ENCODE measurements at regions not wholly inside any gene's neighbourhood (a gene's known extent, or its start where the extent isn't known, plus 50 kb on each side); places are given as distances from the start of the nearest gene placed in this dataset.

GRCh38 chr2:19538411-19538963 lies 180.1 kb upstream of the OSR1 start:
- Histone ChIP-seq H3K36me3 (ENCODE audit: control insufficient read depth, low read depth, low read length) (no peaks in the 10 kb centered on the region), H3K9ac (ENCODE audit: low read length) (no peak overlapping the region), H3K4me1 (ENCODE audit: control insufficient read depth, low read depth, low read length) (no peaks in the 10 kb centered on the region), H3K9me3 (ENCODE audit: control insufficient read depth, low read depth, low read length) (no peaks in the 10 kb centered on the region), H3K27me3 (ENCODE audit: control insufficient read depth, insufficient read depth, low read length) (no peaks in the 10 kb centered on the region), H3K4me3 (ENCODE audit: low read length) (no peak overlapping the region), H3K27ac (ENCODE audit: low read length) (no peak overlapping the region)

GRCh38 chr2:19536136-19536535 lies 177.7 kb upstream of the OSR1 start:
- Histone ChIP-seq H3K27ac (ENCODE audit: low read length) (no peak overlapping the region), H3K4me3 (ENCODE audit: low read length) (no peak overlapping the region), H3K27me3 (ENCODE audit: control insufficient read depth, insufficient read depth, low read length) (no peaks in the 10 kb centered on the region), H3K9me3 (ENCODE audit: control insufficient read depth, low read depth, low read length) (no peaks in the 10 kb centered on the region), H3K9ac (ENCODE audit: low read length) (no peak overlapping the region), H3K36me3 (ENCODE audit: control insufficient read depth, low read depth, low read length) (no peaks in the 10 kb centered on the region), H3K4me1 (ENCODE audit: control insufficient read depth, low read depth, low read length) (no peaks in the 10 kb centered on the region)

GRCh38 chr2:19532547-19533196 lies 174.2 kb upstream of the OSR1 start:
- no peak overlapping the region for H3K9ac ChIP-seq (ENCODE audit: low read length)
- no peaks in the 10 kb centered on the region for H3K9me3 ChIP-seq (ENCODE audit: control insufficient read depth, low read depth, low read length)
- H3K36me3 ChIP-seq (ENCODE audit: control insufficient read depth, low read depth, low read length), result no peaks in the 10 kb centered on the region
- H3K27me3 ChIP-seq (ENCODE audit: control insufficient read depth, insufficient read depth, low read length), result no peaks in the 10 kb centered on the region
- no peaks in the 10 kb centered on the region for H3K4me1 ChIP-seq (ENCODE audit: control insufficient read depth, low read depth, low read length)
- H3K27ac ChIP-seq (ENCODE audit: low read length), result no peak overlapping the region
- no peak overlapping the region for H3K4me3 ChIP-seq (ENCODE audit: low read length)

GRCh38 chr2:19529677-19530076 lies 171.3 kb upstream of the OSR1 start:
- H3K27me3 ChIP-seq (ENCODE audit: control insufficient read depth, insufficient read depth, low read length), result no peaks in the 10 kb centered on the region
- H3K4me3 ChIP-seq (ENCODE audit: low read length), result no peak overlapping the region
- no peaks in the 10 kb centered on the region for H3K9me3 ChIP-seq (ENCODE audit: control insufficient read depth, low read depth, low read length)
- no peak overlapping the region for H3K27ac ChIP-seq (ENCODE audit: low read length)
- H3K4me1 ChIP-seq (ENCODE audit: control insufficient read depth, low read depth, low read length), result no peaks in the 10 kb centered on the region
- H3K36me3 ChIP-seq (ENCODE audit: control insufficient read depth, low read depth, low read length), result no peaks in the 10 kb centered on the region
- H3K9ac ChIP-seq (ENCODE audit: low read length), result no peak overlapping the region

- no peak overlapping the region for H3K9ac ChIP-seq (ENCODE audit: low read length)
Measured at GRCh38 chr2:19527771-19528170, 169.3 kb upstream of the OSR1 start.

GRCh38 chr2:19525313-19525712 lies 166.9 kb upstream of the OSR1 start:
- H3K9me3 ChIP-seq (ENCODE audit: control insufficient read depth, low read depth, low read length), result no peaks in the 10 kb centered on the region
- no peak overlapping the region for H3K27ac ChIP-seq (ENCODE audit: low read length)
- no peak overlapping the region for H3K4me3 ChIP-seq (ENCODE audit: low read length)
- H3K4me1 ChIP-seq (ENCODE audit: control insufficient read depth, low read depth, low read length), result no peaks in the 10 kb centered on the region
- H3K9ac ChIP-seq (ENCODE audit: low read length), result no peak overlapping the region
- H3K36me3 ChIP-seq (ENCODE audit: control insufficient read depth, low read depth, low read length), result no peaks in the 10 kb centered on the region
- H3K27me3 ChIP-seq (ENCODE audit: control insufficient read depth, insufficient read depth, low read length), result no peaks in the 10 kb centered on the region

More at GRCh38 chr2:19527771-19528170, 169.3 kb upstream of the OSR1 start:
- H3K4me3 ChIP-seq (ENCODE audit: low read length), result no peak overlapping the region
- no peaks in the 10 kb centered on the region for H3K36me3 ChIP-seq (ENCODE audit: control insufficient read depth, low read depth, low read length)
- H3K4me1 ChIP-seq (ENCODE audit: control insufficient read depth, low read depth, low read length), result no peaks in the 10 kb centered on the region
- H3K27ac ChIP-seq (ENCODE audit: low read length), result no peak overlapping the region
- H3K27me3 ChIP-seq (ENCODE audit: control insufficient read depth, insufficient read depth, low read length), result no peaks in the 10 kb centered on the region
- H3K9me3 ChIP-seq (ENCODE audit: control insufficient read depth, low read depth, low read length), result no peaks in the 10 kb centered on the region

- Histone ChIP-seq H3K9ac (ENCODE audit: low read length) (no peak overlapping the region), H3K9me3 (ENCODE audit: control insufficient read depth, low read depth, low read length) (no peaks in the 10 kb centered on the region), H3K27ac (ENCODE audit: low read length) (no peak overlapping the region), H3K36me3 (ENCODE audit: control insufficient read depth, low read depth, low read length) (no peaks in the 10 kb centered on the region), H3K27me3 (ENCODE audit: control insufficient read depth, insufficient read depth, low read length) (no peaks in the 10 kb centered on the region), H3K4me1 (ENCODE audit: control insufficient read depth, low read depth, low read length) (no peaks in the 10 kb centered on the region), H3K4me3 (ENCODE audit: low read length) (no peak overlapping the region)
Measured at GRCh38 chr2:19519045-19519444, 160.6 kb upstream of the OSR1 start.

GRCh38 chr2:19507137-19507536 lies 148.7 kb upstream of the OSR1 start:
- Histone ChIP-seq H3K9ac (ENCODE audit: low read length) (no peak overlapping the region), H3K27me3 (ENCODE audit: control insufficient read depth, insufficient read depth, low read length) (no peaks in the 10 kb centered on the region), H3K4me1 (ENCODE audit: control insufficient read depth, low read depth, low read length) (no peaks in the 10 kb centered on the region), H3K4me3 (ENCODE audit: low read length) (no peak overlapping the region), H3K27ac (ENCODE audit: low read length) (no peak overlapping the region), H3K36me3 (ENCODE audit: control insufficient read depth, low read depth, low read length) (no peaks in the 10 kb centered on the region), H3K9me3 (ENCODE audit: control insufficient read depth, low read depth, low read length) (no peaks in the 10 kb centered on the region)

GRCh38 chr2:19505199-19506136 lies 147.0 kb upstream of the OSR1 start:
- no peak overlapping the region for H3K9ac ChIP-seq (ENCODE audit: low read length)
- no peaks in the 10 kb centered on the region for H3K27me3 ChIP-seq (ENCODE audit: control insufficient read depth, insufficient read depth, low read length)
- no peak overlapping the region for H3K4me3 ChIP-seq (ENCODE audit: low read length)
- no peaks in the 10 kb centered on the region for H3K36me3 ChIP-seq (ENCODE audit: control insufficient read depth, low read depth, low read length)
- no peak overlapping the region for H3K27ac ChIP-seq (ENCODE audit: low read length)
- no peaks in the 10 kb centered on the region for H3K9me3 ChIP-seq (ENCODE audit: control insufficient read depth, low read depth, low read length)
- H3K4me1 ChIP-seq (ENCODE audit: control insufficient read depth, low read depth, low read length), result no peaks in the 10 kb centered on the region

- Histone ChIP-seq H3K4me3 (ENCODE audit: low read length) (no peak overlapping the region), H3K9me3 (ENCODE audit: control insufficient read depth, low read depth, low read length) (no peaks in the 10 kb centered on the region), H3K4me1 (ENCODE audit: control insufficient read depth, low read depth, low read length) (no peaks in the 10 kb centered on the region), H3K27me3 (ENCODE audit: control insufficient read depth, insufficient read depth, low read length) (no peaks in the 10 kb centered on the region), H3K27ac (ENCODE audit: low read length) (no peak overlapping the region), H3K36me3 (ENCODE audit: control insufficient read depth, low read depth, low read length) (no peaks in the 10 kb centered on the region), H3K9ac (ENCODE audit: low read length) (no peak overlapping the region)
Measured at GRCh38 chr2:19504400-19505198, 146.2 kb upstream of the OSR1 start.

- Histone ChIP-seq H3K9me3 (ENCODE audit: control insufficient read depth, low read depth, low read length) (no peaks in the 10 kb centered on the region), H3K27ac (ENCODE audit: low read length) (no peak overlapping the region), H3K27me3 (ENCODE audit: control insufficient read depth, insufficient read depth, low read length) (no peaks in the 10 kb centered on the region), H3K4me3 (ENCODE audit: low read length) (no peak overlapping the region), H3K4me1 (ENCODE audit: control insufficient read depth, low read depth, low read length) (no peaks in the 10 kb centered on the region), H3K9ac (ENCODE audit: low read length) (no peak overlapping the region), H3K36me3 (ENCODE audit: control insufficient read depth, low read depth, low read length) (no peaks in the 10 kb centered on the region)
Measured at GRCh38 chr2:19503915-19504314, 145.5 kb upstream of the OSR1 start.

Data from iPS-18a (cell line).